ENCODE measurements at regions not wholly inside any gene's neighbourhood (a gene's known extent, or its start where the extent isn't known, plus 50 kb on each side); places are given as distances from the start of the nearest gene placed in this dataset.

DNA sequence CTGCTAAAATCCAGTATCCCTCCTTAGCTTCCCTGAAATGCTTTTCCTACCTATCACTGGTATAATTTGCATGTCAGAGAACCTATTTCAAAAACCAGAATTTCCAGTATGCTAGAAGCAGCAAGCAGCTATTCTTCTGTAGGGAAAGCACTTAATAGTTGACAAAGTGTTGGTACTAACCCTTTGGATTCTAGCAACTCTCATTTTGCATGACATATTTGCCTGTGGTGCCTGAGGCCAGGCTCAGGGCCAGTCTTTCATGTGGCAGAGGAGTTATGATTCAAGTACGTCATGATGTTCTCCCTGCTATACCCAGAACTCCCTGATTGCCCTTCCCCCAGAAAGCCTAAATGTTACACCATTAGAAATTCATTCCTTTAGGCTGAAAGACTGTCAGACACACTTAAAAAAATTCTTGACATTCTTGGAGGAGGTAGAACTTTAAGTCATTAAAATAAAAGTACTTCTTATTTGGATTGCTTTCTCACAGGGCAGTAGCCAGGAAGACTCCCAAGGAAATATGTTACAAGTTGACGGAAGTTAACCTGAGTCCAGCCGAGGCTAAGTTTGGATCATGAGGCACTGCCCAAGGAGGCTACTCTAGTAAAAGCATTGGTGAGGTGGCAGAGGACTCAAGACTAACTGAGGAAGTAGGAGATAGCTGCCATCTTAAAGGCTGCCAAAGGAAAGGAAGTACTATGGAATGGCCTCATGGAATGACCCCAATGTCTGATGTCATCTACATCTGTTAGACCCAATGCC is 298.4 kb upstream of the SPAG17 start:
- H3K27me3 Mint-ChIP-seq (ENCODE audit: insufficient read depth, low read depth, poor library complexity): no peaks in the 10 kb centered on the region
- DNase-seq (ENCODE audit: low spot score): peak; percentile 67
- H3K9me3 Mint-ChIP-seq: peaks cover 4% of the 10 kb centered on the region; the same call in 1 of the 3 replicates
- peaks cover 46% of the 10 kb centered on the region for H3K4me1 Mint-ChIP-seq
- peak overlapping the region; percentile 93 for H3K27ac Mint-ChIP-seq
- no peaks in the 10 kb centered on the region for H3K9me2 ChIP-seq (ENCODE audit: insufficient read depth)
- peak overlapping the region; percentile 41 for H3K4me2 ChIP-seq
- peak overlapping the region; percentile 78 for H3K27ac ChIP-seq (ENCODE audit: low read depth)
- no peaks in the 10 kb centered on the region for H4K20me1 ChIP-seq (replicated peaks; ENCODE audit: insufficient read depth)
- H3K79me2 ChIP-seq (replicated peaks; ENCODE audit: insufficient read depth): no peaks in the 10 kb centered on the region
- no peaks in the 10 kb centered on the region for H3K27me3 ChIP-seq (ENCODE audit: insufficient read depth)
- TF ChIP-seq EZH2phosphoT487 (IDR thresholded peaks at IDR 0.05; ENCODE audit: unreplicated experiment) (no peak), NANOG (IDR thresholded peaks at IDR 0.05; ENCODE audit: borderline replicate concordance) (peak; percentile 39; the same call in 1 of the 2 replicates), CREB1 (CRISPR knock-in tag; IDR thresholded peaks at IDR 0.05; ENCODE audit: low read depth) (peak; percentile 34; the same call in 1 of the 2 replicates)
- TF ChIP-seq, protein P1, sequence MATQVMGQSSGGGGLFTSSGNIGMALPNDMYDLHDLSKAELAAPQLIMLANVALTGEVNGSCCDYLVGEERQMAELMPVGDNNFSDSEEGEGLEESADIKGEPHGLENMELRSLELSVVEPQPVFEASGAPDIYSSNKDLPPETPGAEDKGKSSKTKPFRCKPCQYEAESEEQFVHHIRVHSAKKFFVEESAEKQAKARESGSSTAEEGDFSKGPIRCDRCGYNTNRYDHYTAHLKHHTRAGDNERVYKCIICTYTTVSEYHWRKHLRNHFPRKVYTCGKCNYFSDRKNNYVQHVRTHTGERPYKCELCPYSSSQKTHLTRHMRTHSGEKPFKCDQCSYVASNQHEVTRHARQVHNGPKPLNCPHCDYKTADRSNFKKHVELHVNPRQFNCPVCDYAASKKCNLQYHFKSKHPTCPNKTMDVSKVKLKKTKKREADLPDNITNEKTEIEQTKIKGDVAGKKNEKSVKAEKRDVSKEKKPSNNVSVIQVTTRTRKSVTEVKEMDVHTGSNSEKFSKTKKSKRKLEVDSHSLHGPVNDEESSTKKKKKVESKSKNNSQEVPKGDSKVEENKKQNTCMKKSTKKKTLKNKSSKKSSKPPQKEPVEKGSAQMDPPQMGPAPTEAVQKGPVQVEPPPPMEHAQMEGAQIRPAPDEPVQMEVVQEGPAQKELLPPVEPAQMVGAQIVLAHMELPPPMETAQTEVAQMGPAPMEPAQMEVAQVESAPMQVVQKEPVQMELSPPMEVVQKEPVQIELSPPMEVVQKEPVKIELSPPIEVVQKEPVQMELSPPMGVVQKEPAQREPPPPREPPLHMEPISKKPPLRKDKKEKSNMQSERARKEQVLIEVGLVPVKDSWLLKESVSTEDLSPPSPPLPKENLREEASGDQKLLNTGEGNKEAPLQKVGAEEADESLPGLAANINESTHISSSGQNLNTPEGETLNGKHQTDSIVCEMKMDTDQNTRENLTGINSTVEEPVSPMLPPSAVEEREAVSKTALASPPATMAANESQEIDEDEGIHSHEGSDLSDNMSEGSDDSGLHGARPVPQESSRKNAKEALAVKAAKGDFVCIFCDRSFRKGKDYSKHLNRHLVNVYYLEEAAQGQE (IDR thresholded peaks at IDR 0.05; ENCODE audit: unreplicated experiment): no peak
- peaks cover 42% of the 10 kb centered on the region for H3K4me1 ChIP-seq (ENCODE audit: insufficient read depth)
- ATAC-seq: peak; percentile 76
- H3K36me3 Mint-ChIP-seq (ENCODE audit: low read depth): 0 out of 3 replicates have a peak, but pooled peaks cover 4% of the 10 kb centered on the region
- no peak overlapping the region for H3K4me3 Mint-ChIP-seq
- no peak overlapping the region for H2AFZ ChIP-seq
- no peaks in the 10 kb centered on the region for H3F3A ChIP-seq (replicated peaks; ENCODE audit: low read depth)
- H3K36me3 ChIP-seq (ENCODE audit: insufficient read depth): no peaks in the 10 kb centered on the region
- no peak overlapping the region for H3K4me3 ChIP-seq

DNA sequence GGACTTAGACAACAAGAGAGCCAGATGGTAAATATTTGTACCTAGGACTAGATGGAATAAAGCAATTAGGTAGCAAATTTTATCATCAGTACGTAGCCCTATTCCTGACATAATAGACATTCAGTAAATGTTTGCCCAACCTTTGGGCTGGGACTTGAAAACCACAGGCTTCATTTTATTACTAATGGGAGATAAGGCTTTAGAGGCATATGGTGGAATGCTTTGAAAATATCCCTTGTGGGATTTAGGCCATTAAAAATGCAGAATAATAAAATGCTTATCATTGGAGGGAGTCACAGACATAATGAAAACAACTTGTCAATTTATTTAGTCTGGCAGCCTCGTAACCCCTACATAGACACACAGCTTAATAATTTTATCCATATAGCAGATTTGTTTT is 296.1 kb upstream of the SPAG17 start:
- H2AFZ ChIP-seq: no peak overlapping the region
- peaks cover 30% of the 10 kb centered on the region for H3K4me1 Mint-ChIP-seq
- H3K4me3 ChIP-seq: no peak overlapping the region
- no peaks in the 10 kb centered on the region for H3K36me3 ChIP-seq (ENCODE audit: insufficient read depth)
- DNase-seq (ENCODE audit: low spot score): no peak
- no peaks in the 10 kb centered on the region for H3K27me3 ChIP-seq (ENCODE audit: insufficient read depth)
- peaks cover 28% of the 10 kb centered on the region for H3K4me1 ChIP-seq (ENCODE audit: insufficient read depth)
- H4K20me1 ChIP-seq (replicated peaks; ENCODE audit: insufficient read depth): no peaks in the 10 kb centered on the region
- no peaks in the 10 kb centered on the region for H3K79me2 ChIP-seq (replicated peaks; ENCODE audit: insufficient read depth)
- no peak overlapping the region for H3K4me2 ChIP-seq
- no peaks in the 10 kb centered on the region for H3K9me2 ChIP-seq (ENCODE audit: insufficient read depth)
- H3K36me3 Mint-ChIP-seq (ENCODE audit: low read depth): 0 out of 3 replicates have a peak, but pooled peaks cover 4% of the 10 kb centered on the region
- no peaks in the 10 kb centered on the region for H3K27me3 Mint-ChIP-seq (ENCODE audit: insufficient read depth, low read depth, poor library complexity)
- no peak overlapping the region for H3K27ac Mint-ChIP-seq
- no peak for ATAC-seq
- H3K27ac ChIP-seq (ENCODE audit: low read depth): no peak overlapping the region
- no peaks in the 10 kb centered on the region for H3F3A ChIP-seq (replicated peaks; ENCODE audit: low read depth)
- H3K4me3 Mint-ChIP-seq: no peak overlapping the region
- peaks cover 4% of the 10 kb centered on the region; the same call in 1 of the 3 replicates for H3K9me3 Mint-ChIP-seq
- no peak for TF ChIP-seq NANOG (IDR thresholded peaks at IDR 0.05; ENCODE audit: borderline replicate concordance)
- TF ChIP-seq, protein P1 (IDR thresholded peaks at IDR 0.05; ENCODE audit: unreplicated experiment): no peak
- TF ChIP-seq JUNB (IDR thresholded peaks at IDR 0.05; ENCODE audit: unreplicated experiment): no peak
- TF ChIP-seq, protein P2, sequence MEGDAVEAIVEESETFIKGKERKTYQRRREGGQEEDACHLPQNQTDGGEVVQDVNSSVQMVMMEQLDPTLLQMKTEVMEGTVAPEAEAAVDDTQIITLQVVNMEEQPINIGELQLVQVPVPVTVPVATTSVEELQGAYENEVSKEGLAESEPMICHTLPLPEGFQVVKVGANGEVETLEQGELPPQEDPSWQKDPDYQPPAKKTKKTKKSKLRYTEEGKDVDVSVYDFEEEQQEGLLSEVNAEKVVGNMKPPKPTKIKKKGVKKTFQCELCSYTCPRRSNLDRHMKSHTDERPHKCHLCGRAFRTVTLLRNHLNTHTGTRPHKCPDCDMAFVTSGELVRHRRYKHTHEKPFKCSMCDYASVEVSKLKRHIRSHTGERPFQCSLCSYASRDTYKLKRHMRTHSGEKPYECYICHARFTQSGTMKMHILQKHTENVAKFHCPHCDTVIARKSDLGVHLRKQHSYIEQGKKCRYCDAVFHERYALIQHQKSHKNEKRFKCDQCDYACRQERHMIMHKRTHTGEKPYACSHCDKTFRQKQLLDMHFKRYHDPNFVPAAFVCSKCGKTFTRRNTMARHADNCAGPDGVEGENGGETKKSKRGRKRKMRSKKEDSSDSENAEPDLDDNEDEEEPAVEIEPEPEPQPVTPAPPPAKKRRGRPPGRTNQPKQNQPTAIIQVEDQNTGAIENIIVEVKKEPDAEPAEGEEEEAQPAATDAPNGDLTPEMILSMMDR (conservative IDR thresholded peaks at IDR 0.05; ENCODE audit: low read depth in 2 of 2): no peak
